ENCODE measurements at regions not wholly inside any gene's neighbourhood (a gene's known extent, or its start where the extent isn't known, plus 50 kb on each side); places are given as distances from the start of the nearest gene placed in this dataset.

DNA sequence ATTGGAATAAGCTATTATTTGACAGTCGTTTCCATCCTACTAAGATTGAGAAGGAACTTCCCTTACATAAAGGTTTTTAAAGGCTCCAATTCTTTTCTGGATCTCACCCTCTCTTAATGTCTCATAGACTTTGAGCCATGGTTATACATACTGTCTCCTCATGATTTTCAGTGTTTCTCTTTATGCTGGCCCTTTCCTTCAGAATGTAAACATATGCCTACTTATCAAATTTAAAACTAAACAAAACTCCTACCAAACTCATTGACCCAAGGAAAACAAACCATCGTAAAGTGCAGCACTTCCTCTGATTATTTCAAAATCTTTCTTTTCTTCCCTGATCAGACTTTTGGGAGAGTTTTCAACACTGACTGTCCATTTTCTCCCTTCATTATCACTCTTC lies 163.4 kb upstream of the DPYD start:
- no peaks in the 10 kb centered on the region for H3K4me1 ChIP-seq (ENCODE audit: low read depth, poor library complexity, severe bottlenecking)
- H2AFZ ChIP-seq (ENCODE audit: low read depth), result no peak overlapping the region
- no peak overlapping the region for H3K27ac ChIP-seq
- H3K4me2 ChIP-seq, result no peak overlapping the region
- H4K20me1 ChIP-seq (ENCODE audit: insufficient read depth), result no peaks in the 10 kb centered on the region
- no peaks in the 10 kb centered on the region for H3K79me2 ChIP-seq (ENCODE audit: insufficient read depth, low read depth)
- H3K4me3 ChIP-seq (IDR thresholded peaks at IDR 0.05; ENCODE audit: insufficient read depth, low read depth, low read length), result no peak overlapping the region
- no peaks in the 10 kb centered on the region for H3K27me3 ChIP-seq (ENCODE audit: insufficient read depth, low read depth)
- H3K9ac ChIP-seq, result no peak overlapping the region
- no peak for TF ChIP-seq CTCF (conservative IDR thresholded peaks at IDR 0.05; ENCODE audit: low read depth, low read length)
- H3K36me3 ChIP-seq (ENCODE audit: insufficient read depth), result no peaks in the 10 kb centered on the region

DNA sequence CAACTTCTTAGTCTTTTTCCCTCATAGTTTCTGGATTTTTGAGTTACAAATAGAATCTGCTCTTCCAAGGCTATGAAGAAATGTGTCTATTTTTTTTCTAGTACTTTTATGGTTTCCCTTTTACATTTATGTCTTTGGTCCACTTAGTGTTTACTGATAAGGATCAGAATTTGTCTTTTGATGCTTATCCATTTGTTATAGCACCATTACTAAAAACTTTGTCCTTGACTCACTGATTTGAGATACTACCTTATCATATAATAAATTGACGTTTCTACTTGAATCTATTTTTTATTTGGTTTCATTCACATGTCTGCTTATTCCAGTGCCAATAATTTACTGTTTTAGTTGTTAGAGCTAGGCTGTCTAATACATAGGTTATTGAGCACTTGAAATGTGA lies 161.1 kb upstream of the DPYD start:
- Histone ChIP-seq H3K4me2 (no peak overlapping the region), H3K27ac (no peak overlapping the region), H3K79me2 (ENCODE audit: insufficient read depth, low read depth) (no peaks in the 10 kb centered on the region), H3K27me3 (ENCODE audit: insufficient read depth, low read depth) (no peaks in the 10 kb centered on the region), H3K36me3 (ENCODE audit: insufficient read depth) (no peaks in the 10 kb centered on the region), H3K9ac (no peak overlapping the region), H2AFZ (ENCODE audit: low read depth) (no peak overlapping the region), H4K20me1 (ENCODE audit: insufficient read depth) (no peaks in the 10 kb centered on the region), H3K4me3 (IDR thresholded peaks at IDR 0.05; ENCODE audit: insufficient read depth, low read depth, low read length) (no peak overlapping the region), H3K4me1 (ENCODE audit: low read depth, poor library complexity, severe bottlenecking) (no peaks in the 10 kb centered on the region)
- TF ChIP-seq CTCF (conservative IDR thresholded peaks at IDR 0.05; ENCODE audit: low read depth, low read length), result no peak

DNA sequence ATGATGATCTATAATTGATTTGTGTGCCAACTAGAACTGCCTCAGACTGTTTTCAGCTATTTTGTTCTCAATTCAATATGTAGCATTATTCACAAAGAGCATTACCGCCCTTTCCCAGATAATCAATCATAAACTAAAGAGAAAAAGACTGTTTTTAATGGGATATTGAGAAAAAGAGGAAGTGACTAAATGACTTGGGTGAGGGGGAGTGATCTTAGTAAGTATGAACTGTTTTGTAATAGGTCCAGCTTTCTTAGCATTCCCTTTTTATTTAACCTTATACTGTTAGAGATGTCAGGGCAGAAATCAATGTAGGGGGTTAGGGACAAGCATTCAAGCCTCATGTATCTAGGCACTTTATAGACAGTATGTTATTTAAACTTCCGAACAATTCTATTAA lies 157.8 kb upstream of the DPYD start:
- no peak overlapping the region for H3K4me2 ChIP-seq
- no peaks in the 10 kb centered on the region for H3K4me1 ChIP-seq (ENCODE audit: low read depth, poor library complexity, severe bottlenecking)
- H3K9ac ChIP-seq, result no peak overlapping the region
- H3K36me3 ChIP-seq (ENCODE audit: insufficient read depth), result no peaks in the 10 kb centered on the region
- no peaks in the 10 kb centered on the region for H3K27me3 ChIP-seq (ENCODE audit: insufficient read depth, low read depth)
- no peaks in the 10 kb centered on the region for H4K20me1 ChIP-seq (ENCODE audit: insufficient read depth)
- TF ChIP-seq CTCF (conservative IDR thresholded peaks at IDR 0.05; ENCODE audit: low read depth, low read length), result no peak
- no peak overlapping the region for H3K4me3 ChIP-seq (IDR thresholded peaks at IDR 0.05; ENCODE audit: insufficient read depth, low read depth, low read length)
- no peak overlapping the region for H2AFZ ChIP-seq (ENCODE audit: low read depth)
- no peak overlapping the region for H3K27ac ChIP-seq
- H3K79me2 ChIP-seq (ENCODE audit: insufficient read depth, low read depth), result no peaks in the 10 kb centered on the region

DNA sequence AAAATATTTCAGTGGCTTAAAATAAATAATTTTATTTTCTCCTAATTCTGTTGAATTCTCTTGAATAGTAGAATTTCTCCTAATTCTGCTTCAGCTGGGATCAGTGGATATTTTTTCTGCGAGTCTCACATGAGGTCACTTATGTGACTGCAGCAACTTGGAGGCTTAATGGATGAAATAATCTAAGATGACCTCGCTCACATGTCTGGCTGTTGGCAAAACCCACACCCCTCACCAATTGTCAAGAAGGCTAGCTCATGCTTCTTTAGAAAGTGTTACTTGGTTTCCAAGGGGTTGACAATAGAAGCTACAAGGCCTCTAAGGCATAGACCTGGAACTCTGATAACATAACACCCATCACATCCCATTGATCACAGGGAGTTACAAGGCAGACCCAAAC lies 156.9 kb upstream of the DPYD start:
- Histone ChIP-seq H3K27me3 (ENCODE audit: insufficient read depth, low read depth) (no peaks in the 10 kb centered on the region), H3K4me2 (no peak overlapping the region), H3K36me3 (ENCODE audit: insufficient read depth) (no peaks in the 10 kb centered on the region), H4K20me1 (ENCODE audit: insufficient read depth) (no peaks in the 10 kb centered on the region), H3K9ac (no peak overlapping the region), H3K4me1 (ENCODE audit: low read depth, poor library complexity, severe bottlenecking) (no peaks in the 10 kb centered on the region), H2AFZ (ENCODE audit: low read depth) (no peak overlapping the region), H3K27ac (no peak overlapping the region), H3K79me2 (ENCODE audit: insufficient read depth, low read depth) (no peaks in the 10 kb centered on the region), H3K4me3 (IDR thresholded peaks at IDR 0.05; ENCODE audit: insufficient read depth, low read depth, low read length) (no peak overlapping the region)
- TF ChIP-seq CTCF (conservative IDR thresholded peaks at IDR 0.05; ENCODE audit: low read depth, low read length), result no peak

- Histone ChIP-seq H3K79me2 (ENCODE audit: insufficient read depth, low read depth) (no peaks in the 10 kb centered on the region), H3K27ac (no peak overlapping the region), H3K36me3 (ENCODE audit: insufficient read depth) (no peaks in the 10 kb centered on the region), H3K4me2 (no peak overlapping the region), H4K20me1 (ENCODE audit: insufficient read depth) (no peaks in the 10 kb centered on the region), H3K4me1 (ENCODE audit: low read depth, poor library complexity, severe bottlenecking) (no peaks in the 10 kb centered on the region), H3K9ac (no peak overlapping the region), H2AFZ (ENCODE audit: low read depth) (no peak overlapping the region), H3K4me3 (IDR thresholded peaks at IDR 0.05; ENCODE audit: insufficient read depth, low read depth, low read length) (no peak overlapping the region), H3K27me3 (ENCODE audit: insufficient read depth, low read depth) (no peaks in the 10 kb centered on the region)
- no peak for TF ChIP-seq CTCF (conservative IDR thresholded peaks at IDR 0.05; ENCODE audit: low read depth, low read length)
Observed at GRCh38 chr1:98075626-98076025, 154.8 kb upstream of the DPYD start.

Measured in KMS-11 (cell line).